Fibroblast of the conjunctiva (primary cell): ENCODE measurements at regions not wholly inside any gene's neighbourhood (a gene's known extent, or its start where the extent isn't known, plus 50 kb on each side); places are given as distances from the start of the nearest gene placed in this dataset.

Experiments
- DNase-seq: peaks from one replicate; pipeline ENCODE4 v3.0.0-alpha.2; 2010; ENCODE audit warnings: low read depth

DNA sequence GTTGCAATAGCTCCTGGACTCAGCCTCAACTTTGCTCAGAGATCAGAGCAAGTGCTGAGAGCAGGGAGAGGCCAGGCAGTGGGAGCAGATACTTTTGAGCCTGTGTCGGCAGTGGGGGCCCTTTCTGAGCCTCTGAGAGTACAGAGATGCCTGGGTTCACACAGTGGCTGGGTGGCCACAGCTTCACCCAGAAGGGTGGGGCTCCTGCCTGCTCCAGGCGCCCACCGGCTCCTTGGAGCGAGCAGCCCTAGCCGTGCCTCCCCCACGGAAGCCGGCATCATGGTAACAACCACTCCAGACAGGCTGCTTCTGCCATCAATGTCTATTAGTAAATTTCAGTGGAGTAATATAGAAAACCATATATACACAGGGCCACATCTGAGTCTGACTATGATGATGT lies 619.2 kb upstream of the SETBP1 start:
- no peak for DNase-seq

DNA sequence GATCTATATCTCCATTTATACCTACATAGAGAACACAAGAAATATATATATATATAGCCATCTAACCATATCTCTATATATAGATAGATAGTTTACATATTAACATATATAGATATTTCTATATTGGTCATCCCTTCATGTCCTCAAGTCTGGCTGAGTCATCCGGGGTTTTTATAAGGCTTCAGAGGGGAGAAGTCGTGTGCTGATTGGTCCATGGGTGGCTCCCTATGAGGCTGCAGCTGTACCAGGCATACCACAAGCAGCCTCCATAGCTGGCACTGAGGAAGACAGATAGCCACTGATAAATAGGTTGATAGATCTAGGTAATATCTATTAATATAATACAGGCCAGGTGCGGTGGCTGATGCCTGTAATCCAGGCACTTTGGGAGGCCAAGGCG lies 618.3 kb upstream of the SETBP1 start:
- no peak for DNase-seq

DNA sequence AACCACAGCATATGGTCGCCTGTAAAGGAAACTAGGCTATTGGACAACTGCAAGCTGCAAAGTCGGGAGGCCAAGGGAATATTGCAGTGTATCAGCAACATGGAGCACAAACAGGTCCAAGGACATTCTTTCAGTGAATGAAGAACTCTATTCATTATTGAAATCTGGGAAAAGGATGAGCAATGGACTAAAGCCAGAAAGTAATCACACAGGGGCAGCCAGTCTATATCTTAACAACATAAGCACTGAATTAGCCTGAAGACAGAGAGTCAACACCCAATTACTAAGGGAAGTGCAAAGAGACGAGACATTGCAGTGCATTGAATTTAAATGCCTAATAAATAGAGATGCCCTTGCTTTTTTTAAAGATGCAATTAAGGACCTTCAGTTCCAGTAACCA lies 615.5 kb upstream of the SETBP1 start:
- DNase-seq = no peak

DNA sequence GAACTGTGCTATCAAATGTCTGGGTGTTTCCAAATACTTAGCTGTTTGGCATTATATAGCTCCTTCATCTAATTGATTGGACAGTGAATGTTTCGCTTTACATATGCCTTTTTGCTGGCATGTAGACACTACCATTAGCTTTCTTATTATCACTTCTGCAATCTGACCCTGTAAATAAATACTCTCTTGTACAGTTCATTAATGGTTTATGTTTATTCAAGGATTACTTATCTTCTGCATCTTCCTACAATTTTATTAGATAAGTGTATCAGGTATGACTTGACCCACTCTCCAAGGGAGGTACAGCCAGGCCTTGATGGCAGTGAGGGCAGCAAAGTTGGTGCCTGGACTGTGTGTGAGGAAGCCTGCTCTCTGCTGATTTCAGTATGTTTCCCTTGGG lies 614.1 kb upstream of the SETBP1 start:
- no peak for DNase-seq

DNA sequence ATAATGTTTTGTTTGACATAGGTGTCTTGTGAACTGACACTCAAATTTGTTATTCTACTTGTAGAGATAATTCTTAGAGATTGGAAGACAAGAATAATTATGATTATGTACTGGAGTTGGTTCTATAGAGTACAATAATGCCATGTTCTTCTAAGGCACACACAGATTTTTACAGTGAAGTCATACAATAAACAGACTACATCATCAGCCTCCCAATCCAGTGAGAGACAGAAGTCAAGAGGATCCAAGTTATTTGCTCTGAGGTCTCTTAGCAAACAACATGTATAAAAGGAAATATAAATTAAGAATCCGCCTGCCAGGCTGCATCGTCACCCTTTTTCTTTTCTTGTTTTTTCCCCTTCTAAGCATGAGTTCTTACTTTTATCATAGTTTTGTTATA lies 613.5 kb upstream of the SETBP1 start:
- DNase-seq = no peak

DNA sequence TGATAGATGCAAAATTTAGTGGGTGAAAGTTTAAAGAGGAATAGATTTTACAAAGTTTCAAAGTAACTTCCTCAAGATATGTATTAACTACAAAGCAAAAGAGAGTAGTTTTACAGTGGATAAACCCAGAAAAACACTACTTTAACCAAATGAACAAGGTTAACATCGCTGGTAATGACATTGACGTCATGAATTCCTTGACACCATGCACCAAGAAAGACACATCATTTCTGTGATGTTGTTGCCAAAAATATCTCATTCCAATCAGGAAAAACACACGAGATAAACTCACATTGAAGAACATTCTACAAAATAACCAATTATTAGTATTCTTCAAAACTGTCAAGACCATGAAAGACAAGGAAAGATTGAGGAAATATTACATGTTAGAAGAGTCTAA lies 605.6 kb upstream of the SETBP1 start:
- no peak for DNase-seq

DNA sequence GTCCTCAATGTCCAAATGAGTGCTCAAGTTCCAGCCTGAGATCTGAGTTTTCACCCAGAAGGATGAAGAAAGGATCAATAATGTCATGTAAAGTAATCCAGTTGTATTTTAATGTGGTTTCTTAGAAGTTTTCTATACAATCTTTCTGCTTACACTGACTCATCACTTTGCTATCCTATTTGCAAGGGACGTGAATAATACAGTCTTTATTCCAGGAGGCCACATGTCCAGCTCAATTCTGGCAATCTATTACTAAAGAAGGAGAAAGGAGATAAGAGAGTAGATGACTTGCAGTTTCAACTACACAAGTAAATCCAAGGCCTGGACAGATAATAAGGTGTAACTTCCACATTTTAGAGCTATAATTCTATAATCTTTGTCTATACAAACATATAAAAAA lies 601.1 kb upstream of the SETBP1 start:
- peak; percentile 12 for DNase-seq

DNA sequence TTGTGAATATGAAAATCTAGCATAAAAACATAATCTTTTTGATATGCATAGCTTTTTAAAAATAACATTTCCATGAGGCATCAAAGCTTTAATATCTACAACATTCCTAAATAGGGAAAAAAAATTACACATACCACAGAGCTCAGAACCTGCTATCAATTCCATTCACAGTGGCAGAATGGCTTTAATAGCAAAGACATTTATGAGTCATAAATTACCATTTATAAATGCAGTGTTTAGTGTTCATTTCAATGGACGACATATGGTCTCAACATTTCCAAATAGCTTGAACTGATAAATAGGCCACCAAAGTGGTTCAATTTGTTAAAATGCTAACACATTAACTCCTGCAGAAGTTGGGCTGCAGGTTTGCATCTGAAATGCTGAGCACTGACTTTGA lies 600.6 kb upstream of the SETBP1 start:
- no peak for DNase-seq

DNA sequence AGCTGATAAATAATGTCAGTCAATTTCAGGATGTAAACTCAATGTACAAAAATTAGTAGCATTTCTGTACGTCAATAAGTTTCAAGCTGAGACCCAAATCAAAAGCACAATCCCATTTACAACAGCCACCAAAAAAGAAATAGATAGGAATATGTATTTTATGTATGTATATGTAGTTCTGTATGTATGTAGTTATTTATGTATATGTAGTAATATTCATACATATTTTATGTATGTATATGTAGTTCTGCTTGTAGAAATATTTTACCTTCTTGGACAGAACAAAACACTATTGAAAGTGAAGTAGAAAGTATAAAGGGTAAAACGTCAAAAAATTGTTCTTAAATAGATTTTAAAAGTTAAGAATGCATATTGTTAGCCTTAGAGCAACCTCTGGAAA lies 591.0 kb upstream of the SETBP1 start:
- DNase-seq = no peak

DNA sequence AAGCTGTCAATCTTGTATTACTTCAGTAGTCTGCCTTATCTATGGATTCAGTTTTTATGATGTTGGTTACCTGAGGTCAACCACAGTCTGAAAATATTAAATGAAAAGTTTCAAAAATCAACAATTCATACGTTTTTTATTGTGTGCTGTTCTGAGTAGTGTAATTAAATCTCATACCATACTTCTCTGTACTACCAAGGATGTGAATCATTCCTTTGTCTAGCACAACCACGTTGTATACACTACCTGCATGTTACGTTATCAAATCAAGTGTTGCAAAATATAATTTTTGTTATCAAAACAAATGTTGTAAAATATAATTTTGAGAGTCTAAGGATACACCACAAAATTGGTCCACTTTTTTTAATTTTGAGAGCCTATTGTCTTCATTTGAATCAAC lies 590.2 kb upstream of the SETBP1 start:
- DNase-seq = no peak

DNA sequence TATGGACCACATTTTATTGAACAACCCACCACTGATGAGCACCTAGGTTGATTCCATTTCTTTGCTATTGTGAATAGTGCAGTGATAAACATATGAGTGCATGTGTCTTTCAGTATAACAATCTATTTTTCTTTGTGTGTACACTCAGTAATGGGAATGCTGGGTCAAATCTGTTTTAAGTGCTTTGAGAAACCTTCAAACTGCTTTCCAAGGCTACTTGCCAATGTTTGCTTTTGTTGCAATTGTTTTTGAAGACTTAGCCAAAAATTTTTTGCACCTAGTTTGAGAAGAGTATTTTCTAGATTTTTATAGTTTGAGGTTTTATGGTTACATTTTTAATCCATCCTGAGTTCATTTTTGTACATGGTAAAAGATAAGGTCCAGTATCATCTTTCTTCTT lies 587.4 kb upstream of the SETBP1 start:
- DNase-seq = no peak

DNA sequence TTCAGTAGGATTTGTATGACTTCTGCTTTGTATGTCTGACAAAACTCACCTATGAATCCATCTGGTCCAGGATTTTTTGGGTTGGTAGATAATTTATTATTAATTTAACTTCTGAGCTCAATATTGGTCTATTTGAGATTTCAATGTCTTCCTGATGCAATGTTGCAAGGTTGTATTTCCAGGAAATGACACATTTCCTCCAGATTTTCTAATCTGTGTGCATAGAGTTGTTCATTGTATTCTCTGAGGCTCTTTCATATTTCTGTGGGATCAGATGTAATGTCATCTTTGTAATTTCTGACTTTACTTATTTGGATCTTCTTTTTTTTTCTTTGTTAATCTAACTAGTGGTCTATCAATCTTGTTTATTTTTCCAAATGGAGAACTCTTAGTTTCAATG lies 584.7 kb upstream of the SETBP1 start:
- DNase-seq = no peak

DNA sequence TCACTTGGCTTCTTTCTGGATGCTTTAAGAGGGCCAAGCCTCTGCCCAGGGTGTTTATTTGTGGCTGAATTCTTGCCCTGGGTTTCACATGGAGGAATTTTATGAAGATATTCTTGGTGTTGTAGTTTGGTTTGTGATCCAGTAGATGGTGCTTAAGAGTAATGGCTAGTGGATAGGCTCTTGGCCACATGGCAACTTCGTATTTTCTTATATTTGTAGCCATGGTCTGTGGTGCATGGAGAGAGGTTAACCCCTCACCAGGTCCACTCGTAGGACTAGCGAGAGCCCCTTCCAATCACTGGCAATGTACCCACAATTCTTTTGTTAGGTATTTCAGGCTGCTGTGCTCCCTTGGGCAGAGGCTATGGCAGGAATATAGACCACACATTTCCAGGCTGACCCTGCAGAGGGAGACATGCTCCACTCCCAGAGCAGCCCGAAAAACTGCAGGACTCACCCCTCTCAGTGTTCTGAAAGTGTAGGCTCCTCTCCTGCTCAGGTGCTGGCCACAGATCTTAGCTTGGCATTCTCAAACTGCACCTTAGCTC lies 582.1 kb upstream of the SETBP1 start:
- DNase-seq = no peak

DNA sequence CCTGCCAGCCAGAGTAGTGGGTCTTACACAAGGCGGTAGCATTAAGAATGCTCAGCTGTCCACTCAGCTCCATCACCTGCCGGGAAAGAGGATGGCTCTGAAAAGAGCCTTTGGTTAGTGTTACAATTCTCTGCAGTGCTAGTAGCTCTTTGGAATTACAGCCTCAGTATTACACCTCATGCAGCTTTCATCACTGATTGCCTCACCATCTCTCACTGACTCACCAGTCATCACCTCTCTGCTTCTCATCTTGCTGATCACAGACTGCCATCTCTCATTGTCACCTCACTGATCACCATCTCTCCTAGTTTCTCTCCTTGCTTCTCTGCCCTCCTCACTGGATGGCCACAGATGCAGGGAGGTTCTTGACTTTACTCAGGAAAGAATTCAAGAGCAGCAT lies 573.5 kb upstream of the SETBP1 start:
- DNase-seq = no peak

DNA sequence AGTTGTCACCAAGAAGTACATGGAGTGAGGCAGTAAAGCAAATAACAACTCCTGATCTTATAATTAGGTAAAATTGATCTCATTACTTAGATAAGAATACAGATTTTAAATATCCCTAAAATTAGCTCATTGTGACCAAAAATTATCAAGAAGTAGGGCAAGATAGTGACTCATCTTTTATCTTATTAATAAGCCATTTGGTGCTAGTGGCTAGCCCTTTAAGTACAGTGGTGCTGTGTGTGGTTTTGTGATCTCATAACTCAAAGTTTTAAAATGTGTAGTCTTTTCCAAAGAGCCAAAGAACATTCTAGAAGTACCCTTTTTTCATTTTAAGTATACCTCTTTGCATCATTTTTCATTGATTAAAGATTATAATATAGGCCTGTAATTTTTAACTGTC lies 569.4 kb upstream of the SETBP1 start:
- DNase-seq = no peak

DNA sequence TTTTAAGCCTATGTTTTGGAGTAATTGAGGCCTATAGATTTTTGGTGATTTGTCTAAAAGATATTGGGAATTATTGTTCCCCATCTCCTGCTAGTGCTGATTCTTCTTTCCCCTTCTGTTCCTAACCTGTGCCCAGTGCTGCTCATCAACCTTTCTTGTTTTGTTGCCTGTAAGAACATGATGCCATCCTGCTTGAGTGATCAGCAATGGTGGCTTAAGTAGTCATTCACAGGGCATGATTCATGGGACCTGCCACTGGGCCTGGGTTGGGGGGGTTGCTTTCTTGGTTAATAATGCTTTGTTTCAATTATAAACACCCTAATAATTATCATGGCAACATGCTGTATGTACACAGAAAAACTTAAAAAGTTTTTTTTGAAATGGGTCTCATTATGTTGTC lies 562.9 kb upstream of the SETBP1 start:
- no peak for DNase-seq

DNA sequence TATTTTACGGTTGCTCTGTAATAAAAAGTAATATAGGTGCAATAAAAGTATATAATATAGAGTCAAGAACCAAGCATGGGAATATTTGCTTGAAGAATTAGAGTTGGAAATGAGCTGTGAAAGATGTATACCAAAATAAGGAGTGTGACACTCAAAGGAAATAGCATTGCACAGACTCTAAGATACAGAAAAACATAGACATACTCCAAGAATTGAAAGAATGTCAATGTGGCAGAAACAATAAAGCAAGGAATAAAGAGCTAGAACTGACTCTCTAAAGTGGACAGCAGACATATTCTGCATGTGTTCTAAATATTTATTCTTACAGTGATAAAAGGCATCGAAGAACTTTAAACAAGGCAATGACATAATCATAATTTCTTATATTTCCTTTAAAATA lies 561.1 kb upstream of the SETBP1 start:
- no peak for DNase-seq

DNA sequence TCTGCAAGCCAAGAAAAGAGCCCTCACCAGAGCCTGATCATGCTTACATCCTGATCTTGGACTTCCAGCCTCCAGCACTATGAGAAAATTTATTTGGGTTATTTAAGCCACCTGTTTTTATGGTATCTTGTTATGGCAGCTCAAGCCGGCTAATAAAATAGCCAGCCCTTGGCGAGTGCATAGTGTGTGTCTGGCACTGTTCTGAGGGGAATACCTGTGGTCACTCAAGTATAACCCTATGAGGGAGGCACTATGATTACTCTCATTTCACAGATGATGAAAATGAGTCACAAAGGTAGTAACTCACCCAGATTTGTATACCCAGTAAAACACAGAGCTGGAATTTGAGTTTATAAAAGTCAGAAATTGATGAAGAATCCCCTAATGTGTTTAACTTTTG lies 556.9 kb upstream of the SETBP1 start:
- no peak for DNase-seq

DNA sequence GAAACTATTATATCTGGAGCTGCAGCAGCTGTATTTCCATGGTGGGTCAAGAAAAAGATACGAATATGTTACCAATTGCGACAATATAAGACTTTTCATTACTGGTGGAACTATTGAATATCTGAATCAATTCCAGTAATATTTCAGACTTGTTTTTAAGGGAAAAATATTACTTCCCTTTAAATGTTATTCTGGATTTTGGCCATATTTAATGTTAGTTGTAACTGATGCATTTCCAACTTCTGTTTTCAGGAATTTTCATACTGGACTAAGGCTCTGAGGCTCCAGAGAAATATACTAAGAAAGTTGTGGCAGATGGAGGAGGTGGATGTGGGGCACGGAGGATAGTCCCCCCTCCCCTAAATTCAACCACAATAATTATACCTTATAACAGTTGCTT lies 555.2 kb upstream of the SETBP1 start:
- no peak for DNase-seq

DNA sequence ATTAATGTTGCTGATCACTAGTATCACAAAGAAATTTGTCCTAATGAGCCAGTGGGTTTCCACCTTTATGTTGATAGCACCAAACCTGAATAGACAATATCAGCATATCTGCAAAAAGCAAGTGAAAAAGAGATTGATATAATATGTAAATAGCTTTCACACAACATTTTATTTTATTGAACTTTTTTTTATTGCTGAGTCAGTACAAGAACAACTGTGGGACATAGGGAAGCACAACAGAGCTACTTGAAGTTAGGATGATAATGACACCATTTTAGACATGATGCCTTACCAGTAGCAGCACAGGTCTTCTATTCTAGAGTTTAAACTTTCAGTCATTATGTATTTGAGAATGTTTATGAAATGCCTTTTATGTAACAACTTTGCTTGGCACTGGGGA lies 554.1 kb upstream of the SETBP1 start:
- no peak for DNase-seq

DNA sequence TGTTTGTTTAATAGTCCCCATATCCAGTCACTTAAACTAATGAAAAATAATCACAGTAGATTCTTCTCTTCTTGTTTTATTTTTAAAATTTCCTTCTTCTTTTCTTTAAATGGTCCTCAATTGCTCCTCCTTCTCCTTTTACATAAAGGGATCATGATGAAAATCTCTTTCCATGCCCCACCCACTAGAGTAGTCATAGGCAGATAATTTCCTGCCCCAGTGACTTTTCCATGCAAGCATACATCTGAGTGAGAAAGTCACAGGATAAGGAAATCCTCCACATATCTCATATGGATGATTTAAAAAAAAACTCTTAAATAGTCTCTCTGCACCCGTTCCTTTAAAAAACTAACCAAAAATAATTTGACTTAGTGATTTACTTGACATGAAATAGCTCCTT lies 552.3 kb upstream of the SETBP1 start:
- DNase-seq = no peak

DNA sequence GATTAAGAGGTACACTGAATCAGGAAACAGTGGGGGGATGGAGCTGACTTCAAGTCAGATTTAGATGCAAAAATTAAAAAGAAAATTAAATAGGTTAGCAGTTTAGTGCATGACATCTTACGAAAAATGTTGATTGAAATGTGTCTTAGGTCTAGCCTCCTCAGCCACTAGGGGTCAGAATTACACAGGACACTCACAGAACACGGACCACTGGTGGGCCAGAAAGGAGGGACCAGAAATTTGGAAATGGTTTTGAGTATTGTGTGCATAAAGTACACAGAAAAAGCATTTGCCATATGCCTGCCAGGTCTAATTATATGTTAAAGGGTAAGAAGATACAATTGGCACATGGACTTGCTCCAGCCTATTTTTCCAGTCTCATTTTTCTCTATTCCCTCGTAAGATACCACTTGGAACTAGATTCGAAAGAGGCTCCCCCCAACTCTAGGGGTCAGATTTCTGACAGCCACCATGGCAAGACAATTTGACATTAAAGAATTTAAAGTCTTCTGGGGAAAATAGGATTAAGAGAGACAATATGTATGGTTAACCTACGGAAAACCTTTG lies 550.2 kb upstream of the SETBP1 start:
- peak; percentile 50 for DNase-seq

DNA sequence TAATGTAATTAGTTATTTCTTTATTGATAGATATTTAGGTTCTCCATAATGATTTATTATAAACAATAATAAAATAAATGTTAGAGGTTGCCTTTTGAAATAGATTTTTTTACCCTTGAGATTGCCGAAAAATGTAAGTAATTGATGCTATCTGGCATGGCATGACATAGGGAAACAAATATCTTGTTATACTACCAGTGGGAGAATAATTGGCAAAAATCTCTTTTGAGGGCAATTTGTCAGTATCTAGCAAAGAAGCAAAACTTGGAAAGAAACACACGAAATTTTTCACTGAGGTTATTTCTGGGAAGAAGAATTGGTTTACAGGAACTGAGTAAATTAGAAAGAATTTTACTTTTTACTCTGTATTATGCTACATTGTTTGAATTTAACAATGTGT lies 547.2 kb upstream of the SETBP1 start:
- no peak for DNase-seq

DNA sequence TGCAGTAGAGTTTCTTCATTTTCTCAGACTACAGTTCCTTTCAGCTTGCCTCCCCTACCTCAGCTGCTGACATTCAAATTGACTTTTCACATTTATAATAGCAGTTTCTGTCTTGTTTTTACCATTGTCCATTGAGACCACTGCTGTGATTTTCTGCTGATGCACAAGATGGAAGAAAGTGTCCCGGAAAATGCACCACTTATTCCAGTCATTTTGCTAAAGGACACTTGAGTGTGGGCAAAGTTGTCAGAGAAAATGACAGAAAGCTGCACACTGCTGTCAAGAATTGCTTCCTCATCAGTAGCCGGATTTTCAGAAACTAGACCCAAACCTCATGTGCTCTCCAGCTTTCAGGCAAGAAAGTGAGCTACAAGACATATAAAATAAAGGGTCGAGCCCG lies 546.2 kb upstream of the SETBP1 start:
- no peak for DNase-seq

DNA sequence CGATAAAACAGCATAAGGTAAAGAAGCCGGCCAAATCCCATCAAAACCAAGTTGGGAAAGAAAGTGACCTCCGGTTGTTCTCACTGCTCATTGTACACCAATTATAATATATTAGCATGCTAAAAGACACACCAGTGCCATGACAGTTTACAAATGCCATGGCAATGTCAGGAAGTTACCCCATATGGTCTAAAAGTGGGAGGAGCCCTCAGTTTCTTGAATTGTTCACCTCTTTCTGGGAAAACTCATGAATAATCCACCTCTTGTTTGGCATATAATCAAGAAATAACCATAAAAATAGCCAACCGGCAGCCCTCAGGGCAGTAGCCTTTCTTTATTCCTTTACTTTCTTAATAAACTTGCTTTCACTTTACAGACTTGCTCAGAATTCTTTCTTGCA lies 544.9 kb upstream of the SETBP1 start:
- DNase-seq = no peak
